GM19351 (cell line): ENCODE measurements at regions not wholly inside any gene's neighbourhood (a gene's known extent, or its start where the extent isn't known, plus 50 kb on each side); places are given as distances from the start of the nearest gene placed in this dataset.

ENCODE experiments used
- ATAC-seq: cut with Tn5 transposase; IDR thresholded peaks from one replicate; pipeline ENCODE4 v1.9.1; 2021; ENCODE audit warnings: mild to moderate bottlenecking, moderate library complexity; ENCODE audit not compliant: unreplicated experiment

DNA sequence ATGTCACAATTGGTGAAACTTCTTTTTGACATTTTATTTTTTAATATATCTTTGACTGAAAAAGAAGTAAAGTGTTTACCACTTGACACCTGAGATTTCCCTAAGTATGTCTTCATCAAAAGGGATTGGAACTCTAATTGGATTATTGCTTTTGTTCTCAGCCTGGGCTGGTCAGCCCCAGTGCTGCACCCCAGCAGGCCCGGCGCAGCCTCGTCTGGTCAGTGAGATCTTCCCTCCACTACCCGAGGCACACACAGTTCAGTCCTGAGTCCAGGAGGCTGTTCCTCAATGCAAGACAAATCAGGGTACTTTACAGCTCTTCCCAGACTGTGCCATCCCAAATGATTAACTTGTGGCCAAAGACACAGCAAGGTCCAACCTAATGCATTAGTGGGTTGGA is 146.9 kb upstream of the SEMA6D start:
- ATAC-seq = no peak

GRCh38 chr15:47570881-47571640 is 146.2 kb upstream of the SEMA6D start:
- no peak for ATAC-seq

- ATAC-seq = no peak
Observed at GRCh38 chr15:47573673-47574072, 143.6 kb upstream of the SEMA6D start.

GRCh38 chr15:47577000-47577399 is 140.3 kb upstream of the SEMA6D start:
- ATAC-seq = no peak

- ATAC-seq = no peak
Observed at GRCh38 chr15:47577461-47577860, 139.8 kb upstream of the SEMA6D start.

DNA sequence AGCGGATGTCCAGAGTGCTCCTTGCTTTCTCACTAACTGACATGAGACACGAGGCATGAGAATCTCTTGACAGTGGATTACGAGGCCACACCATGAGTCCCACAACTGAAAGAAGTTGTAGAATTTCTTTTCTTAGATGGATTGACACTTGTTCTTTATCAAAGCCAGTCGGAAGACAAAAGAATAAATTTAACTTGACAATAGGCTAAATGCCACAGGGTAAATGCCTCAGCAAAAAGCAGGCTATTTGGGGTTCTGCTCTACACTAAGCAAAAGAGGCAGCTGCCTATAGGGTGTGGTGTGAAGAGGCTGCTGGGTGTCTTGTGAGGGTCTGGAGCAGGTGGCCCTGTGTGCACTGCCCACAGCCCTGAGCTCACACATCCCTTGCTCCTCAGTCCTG is 135.1 kb upstream of the SEMA6D start:
- no peak for ATAC-seq

DNA sequence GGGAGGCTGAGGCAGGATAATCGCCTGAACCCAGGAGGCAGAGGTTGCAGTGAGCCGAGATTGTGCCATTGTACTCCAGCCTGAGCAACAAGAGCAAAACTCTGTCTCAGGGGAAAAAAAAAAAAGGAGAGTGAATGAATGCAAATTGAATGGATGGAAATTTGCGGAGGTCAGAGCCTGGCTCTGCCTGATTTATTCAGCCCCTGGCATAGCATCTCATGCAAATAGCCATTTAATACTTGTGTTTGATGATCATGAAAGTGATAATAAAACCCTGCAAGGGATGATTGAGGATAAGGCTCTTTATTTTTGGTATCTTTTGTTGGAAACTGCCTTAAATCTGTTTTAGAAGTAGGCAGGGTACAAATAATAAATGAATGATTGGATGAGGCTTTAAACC is 133.0 kb upstream of the SEMA6D start:
- ATAC-seq = no peak

DNA sequence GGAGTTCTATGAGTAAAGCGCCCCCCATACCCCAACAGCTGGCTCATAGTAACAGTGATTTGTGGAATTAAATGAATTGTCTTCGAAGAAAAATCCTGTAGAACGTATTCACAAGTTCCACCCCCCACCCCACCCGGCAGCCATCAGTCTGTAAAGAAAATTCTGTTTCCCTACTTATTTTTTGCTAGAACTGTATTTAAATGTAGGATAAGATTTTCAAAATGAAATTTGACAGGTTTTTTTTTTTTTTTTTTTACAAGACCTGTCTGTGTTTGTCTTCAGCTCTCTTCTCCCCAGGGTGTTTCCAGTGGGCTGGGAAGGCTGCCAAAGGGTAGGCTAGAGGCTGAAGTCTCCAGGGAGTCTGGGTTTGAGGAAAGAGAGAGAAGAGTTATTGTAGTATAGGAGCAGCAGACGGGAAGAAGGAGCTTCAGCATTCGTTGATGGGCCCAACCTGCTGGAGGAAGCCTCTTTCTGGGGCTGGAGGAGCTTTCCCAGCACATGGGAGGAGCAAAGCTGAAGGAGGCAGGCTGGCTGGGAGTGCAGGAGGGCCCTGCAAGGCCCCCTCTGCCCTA is 130.6 kb upstream of the SEMA6D start:
- ATAC-seq = no peak

DNA sequence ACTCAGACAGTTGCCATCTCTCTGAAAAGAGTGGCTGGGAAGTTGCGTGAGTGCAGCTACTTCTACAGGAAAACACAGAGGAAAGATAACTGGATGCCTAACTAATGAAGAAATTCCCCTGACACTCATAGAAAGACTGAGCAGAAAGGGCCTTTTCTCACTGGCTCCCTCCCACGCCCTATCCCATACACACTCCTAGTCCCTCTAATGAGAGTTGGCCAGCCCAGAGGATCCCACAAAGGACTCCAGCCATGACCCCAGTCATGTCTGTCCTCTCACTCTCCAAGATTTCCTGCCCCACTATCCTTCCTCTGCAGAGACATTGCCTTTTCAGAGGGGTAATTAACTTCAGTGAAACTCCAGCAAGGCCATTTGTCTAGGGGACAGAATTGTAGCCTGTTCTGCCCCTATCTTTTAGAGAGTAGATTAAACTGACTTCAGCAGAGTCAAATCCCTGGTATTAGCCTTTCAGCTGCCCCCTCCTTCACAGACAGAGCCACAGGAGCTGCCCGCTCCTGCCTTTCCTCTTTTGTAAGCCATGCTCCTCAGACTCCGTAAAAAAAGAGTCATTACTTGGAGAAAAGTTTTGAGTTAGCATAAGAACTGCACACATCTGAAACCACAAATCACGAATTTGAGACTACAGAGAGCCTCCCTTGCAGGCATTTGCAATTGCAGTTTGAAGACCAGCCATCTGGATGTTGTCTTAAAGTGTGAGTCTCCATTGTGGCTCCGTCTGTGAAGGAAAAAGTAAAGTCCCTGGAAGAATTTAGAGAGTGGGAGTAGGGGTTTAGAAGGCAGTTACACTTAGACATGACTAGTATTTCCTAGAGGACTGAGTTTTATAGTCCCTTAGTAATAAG is 129.1 kb upstream of the SEMA6D start:
- no peak for ATAC-seq

DNA sequence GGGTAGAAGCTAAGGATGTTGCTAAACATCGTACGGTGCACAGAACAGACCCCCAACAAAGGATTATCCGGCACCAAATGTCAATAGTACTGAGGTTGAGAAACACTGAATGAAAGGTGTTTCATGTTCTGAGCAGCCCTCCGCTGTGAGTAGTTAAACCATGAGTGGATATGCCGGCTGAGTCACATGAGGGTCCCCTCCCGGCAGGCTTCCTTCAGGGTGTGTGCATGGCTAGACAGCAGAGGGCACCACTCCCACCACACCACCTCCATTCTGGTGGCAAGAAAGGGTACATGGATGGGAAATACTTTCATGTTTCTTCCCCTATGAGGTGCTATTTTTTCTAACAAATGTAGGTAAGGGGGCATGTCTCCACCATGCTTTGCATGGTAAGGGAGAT is 128.3 kb upstream of the SEMA6D start:
- ATAC-seq = no peak

GRCh38 chr15:47598996-47599395 is 118.3 kb upstream of the SEMA6D start:
- no peak for ATAC-seq

DNA sequence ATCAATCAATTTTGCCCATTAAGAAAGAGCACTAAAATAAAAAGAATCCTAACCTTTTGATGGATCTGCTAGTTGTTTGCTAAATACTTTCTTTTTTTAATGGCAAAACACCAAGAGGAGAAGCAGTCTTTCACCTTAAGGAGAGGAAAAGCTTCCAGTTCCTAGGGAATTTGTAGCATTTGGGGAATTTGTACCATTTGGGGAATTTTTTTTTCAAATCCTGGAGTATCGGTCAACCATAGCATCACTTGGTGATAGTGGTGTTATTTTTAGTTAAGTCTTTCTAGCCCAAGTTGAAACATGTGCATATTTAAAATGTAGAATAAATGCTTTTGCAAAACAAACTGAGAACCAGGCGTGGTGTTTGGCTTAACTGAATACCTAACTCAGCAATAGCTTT is 117.5 kb upstream of the SEMA6D start:
- ATAC-seq = no peak

- no peak for ATAC-seq
Observed at GRCh38 chr15:47602121-47602520, 115.2 kb upstream of the SEMA6D start.

GRCh38 chr15:47603026-47603425 is 114.3 kb upstream of the SEMA6D start:
- ATAC-seq = no peak

DNA sequence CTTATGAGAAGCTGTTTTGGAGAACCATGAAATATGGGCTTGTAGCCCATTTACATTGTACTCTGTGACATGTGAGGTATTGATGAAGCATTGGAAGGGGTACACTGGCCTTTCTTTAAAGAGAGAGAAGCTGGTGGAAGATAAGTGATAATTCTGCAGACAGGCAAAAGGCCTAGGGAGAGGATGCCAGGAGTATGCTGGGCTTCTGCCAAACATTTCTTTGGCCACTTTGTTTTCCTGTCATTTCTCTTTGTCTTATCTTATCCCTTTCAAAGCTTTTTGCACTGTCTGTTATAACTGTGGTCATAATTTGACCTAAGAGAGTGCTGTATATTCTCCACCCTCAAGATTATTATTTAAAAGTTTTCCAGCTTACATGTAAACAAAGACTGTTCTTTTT is 109.6 kb upstream of the SEMA6D start:
- no peak for ATAC-seq

DNA sequence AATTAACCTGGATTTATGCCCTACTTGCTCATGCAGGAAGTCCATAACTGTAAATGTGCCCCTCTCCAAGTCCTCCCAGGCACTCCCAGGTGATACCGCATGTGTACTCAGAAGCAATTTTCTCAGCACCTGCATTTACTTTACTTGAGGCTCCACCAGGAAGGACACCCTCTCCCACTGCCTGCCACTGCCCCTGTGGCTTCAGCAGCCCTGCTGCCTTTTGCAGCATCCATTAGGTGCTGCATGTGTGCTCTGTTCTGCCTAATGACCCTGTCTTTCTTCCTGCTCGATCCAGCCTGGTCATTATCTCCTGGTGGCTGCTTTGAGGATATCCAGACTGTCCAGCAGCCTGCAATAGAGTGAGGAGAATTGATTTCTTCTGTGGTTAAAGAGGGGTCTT is 107.6 kb upstream of the SEMA6D start:
- ATAC-seq = no peak

DNA sequence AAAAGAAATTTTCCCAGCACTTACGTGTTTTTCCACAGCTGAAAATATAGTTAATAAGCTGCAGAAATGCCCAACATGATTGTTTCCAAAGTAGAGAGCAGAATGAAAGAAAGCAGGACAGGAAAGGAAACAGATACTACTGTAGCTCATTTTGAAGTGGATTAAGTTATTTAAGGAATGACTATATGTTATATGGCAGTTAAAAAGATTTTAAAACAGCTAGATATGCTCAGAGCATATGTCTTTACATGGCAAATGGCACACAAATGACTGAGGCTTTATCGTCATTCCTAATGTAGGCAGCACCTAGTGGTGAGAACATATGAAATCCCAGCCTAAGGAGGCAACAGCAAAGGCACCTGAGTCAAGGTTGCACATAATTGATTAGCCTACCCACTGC is 106.6 kb upstream of the SEMA6D start:
- no peak for ATAC-seq

DNA sequence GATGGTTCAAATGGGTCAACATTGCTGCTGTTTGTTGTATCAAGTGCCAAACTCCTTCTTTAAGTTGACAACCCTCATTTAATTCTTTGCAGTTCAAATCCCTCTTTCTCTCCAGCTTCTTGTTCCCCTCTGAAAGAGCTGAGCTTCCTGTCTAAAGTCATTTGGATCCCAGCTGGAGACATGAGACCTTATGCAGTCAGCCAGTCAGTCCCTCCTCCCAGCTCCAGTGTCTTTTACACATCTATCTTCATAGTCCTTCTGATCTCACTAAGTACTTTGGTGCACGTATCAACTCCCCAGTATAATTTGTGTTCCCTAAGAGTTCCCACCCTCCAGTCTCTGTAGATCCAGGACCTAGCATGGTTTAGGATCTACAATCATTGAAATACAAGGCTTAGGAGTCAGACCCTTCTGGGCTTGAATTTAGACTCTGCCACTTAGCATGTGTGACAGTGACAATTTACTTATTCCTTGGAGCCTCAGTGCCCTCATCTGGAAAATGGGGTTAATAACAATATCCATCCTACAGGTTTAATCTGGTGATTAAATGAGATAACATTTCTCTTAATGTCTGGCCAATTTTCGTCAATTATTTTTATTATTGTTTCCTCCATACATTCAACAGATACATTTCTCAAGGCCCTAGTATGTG is 102.8 kb upstream of the SEMA6D start:
- no peak for ATAC-seq

GRCh38 chr15:47616876-47617275 is 100.4 kb upstream of the SEMA6D start:
- ATAC-seq = no peak

DNA sequence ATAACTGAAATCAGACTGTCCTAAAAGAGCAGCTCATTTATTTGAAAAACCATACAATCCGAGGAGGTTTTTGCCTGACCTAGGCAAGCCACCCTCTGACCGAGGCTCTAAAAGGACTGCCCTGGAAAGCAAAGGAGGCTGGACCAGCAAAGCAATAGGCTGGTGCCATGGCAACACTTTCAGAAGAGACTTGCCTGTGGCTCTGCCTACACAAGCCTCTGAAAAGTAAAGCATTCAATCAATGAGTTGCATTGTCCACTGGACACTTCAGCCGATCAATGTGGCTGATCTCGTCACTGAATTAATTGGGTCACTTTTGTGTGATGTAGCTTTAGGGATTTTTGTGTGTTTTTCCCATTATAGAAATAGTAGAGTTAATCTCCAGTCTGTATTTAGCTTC is 99.1 kb upstream of the SEMA6D start:
- no peak for ATAC-seq

GRCh38 chr15:47620960-47621681 is 96.2 kb upstream of the SEMA6D start:
- ATAC-seq = no peak
